H1 (cell line): ENCODE measurements at regions not wholly inside any gene's neighbourhood (a gene's known extent, or its start where the extent isn't known, plus 50 kb on each side); places are given as distances from the start of the nearest gene placed in this dataset.

Experiments used
- CBX5 ChIP-seq: fragments of 300-800, 300-1000 bp; sonication (generic); IDR thresholded peaks from 2 replicates; pipeline ENCODE4 v1.7.1; 2016; ENCODE audit warnings: antibody characterized with exemption, low read length, low read depth
- CREB1 ChIP-seq: IDR thresholded peaks from 2 replicates; pipeline ENCODE4 v1.6.1; 2012; ENCODE audit warnings: inconsistent platforms
- EP300 ChIP-seq, 2 experiments: IDR thresholded peaks; 1 replicate in 1 of 2; 2 replicates in 1 of 2; pipeline ENCODE4 v1.6.1; 2011 to 2012; ENCODE audit warnings: low read depth in 2 of 2, low read length in 2 of 2, mild to moderate bottlenecking in 2 of 2, borderline replicate concordance in 1 of 2, inconsistent platforms in 1 of 2, moderate library complexity in 1 of 2
- RFX5 ChIP-seq: IDR thresholded peaks from 2 replicates; pipeline ENCODE4 v1.6.1; 2011; ENCODE audit warnings: low read depth, low read length, improper control_type of control experiment, borderline replicate concordance
- TAF7 ChIP-seq: optimal IDR thresholded peaks from 2 replicates; pipeline ENCODE3; 2011; ENCODE audit warnings: low read depth, mild to moderate bottlenecking, inconsistent platforms, low read length, moderate library complexity, borderline replicate concordance
- TF ChIP-seq, protein P1 (sequence below): fragments of 300-600 bp; sonication (generic); IDR thresholded peaks from 2 replicates; pipeline ENCODE4 v1.7.1; 2012; ENCODE audit warnings: low read length, moderate library complexity, mild to moderate bottlenecking, inconsistent platforms; ENCODE audit not compliant: insufficient replicate concordance

DNA sequence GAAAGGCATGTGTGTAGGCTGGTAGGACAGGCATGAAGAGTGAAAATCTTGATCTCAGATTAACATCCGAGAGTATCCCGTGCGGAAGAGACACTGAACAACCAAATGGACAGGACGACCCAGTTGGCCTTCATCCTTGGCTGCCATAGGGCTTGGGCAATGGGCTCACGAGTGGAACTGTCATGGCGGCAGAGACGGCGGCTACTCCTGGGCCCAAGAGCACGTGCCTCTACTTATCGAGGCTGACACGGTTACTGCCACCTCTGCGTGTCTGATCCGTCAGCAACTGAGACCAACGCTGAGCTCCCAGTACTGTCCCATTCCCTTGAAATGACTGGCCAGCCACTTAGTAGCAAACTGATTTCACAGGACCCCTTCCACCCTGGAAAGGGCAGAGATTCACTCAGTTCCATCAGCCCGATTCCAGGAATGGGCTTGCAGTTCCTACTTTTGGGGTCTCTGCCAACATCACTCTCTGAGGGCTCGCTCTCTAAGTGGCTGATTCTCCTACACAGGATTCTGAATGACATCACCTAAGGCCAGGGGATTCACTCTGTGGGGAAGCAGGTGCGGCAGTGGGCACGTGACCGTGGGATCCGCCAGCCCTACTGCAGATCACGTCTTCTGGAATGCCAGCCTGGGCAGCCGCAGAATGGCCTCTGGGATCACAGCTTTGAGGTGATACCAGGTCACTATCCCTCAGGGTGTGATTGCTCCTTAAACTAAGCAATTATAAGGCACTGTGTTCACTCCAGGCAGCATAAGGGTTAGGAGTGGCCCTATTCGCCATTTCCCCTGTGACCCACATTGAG, 97.8 kb downstream of the RPS6KA4 start (continued):
- TF ChIP-seq, protein P1, sequence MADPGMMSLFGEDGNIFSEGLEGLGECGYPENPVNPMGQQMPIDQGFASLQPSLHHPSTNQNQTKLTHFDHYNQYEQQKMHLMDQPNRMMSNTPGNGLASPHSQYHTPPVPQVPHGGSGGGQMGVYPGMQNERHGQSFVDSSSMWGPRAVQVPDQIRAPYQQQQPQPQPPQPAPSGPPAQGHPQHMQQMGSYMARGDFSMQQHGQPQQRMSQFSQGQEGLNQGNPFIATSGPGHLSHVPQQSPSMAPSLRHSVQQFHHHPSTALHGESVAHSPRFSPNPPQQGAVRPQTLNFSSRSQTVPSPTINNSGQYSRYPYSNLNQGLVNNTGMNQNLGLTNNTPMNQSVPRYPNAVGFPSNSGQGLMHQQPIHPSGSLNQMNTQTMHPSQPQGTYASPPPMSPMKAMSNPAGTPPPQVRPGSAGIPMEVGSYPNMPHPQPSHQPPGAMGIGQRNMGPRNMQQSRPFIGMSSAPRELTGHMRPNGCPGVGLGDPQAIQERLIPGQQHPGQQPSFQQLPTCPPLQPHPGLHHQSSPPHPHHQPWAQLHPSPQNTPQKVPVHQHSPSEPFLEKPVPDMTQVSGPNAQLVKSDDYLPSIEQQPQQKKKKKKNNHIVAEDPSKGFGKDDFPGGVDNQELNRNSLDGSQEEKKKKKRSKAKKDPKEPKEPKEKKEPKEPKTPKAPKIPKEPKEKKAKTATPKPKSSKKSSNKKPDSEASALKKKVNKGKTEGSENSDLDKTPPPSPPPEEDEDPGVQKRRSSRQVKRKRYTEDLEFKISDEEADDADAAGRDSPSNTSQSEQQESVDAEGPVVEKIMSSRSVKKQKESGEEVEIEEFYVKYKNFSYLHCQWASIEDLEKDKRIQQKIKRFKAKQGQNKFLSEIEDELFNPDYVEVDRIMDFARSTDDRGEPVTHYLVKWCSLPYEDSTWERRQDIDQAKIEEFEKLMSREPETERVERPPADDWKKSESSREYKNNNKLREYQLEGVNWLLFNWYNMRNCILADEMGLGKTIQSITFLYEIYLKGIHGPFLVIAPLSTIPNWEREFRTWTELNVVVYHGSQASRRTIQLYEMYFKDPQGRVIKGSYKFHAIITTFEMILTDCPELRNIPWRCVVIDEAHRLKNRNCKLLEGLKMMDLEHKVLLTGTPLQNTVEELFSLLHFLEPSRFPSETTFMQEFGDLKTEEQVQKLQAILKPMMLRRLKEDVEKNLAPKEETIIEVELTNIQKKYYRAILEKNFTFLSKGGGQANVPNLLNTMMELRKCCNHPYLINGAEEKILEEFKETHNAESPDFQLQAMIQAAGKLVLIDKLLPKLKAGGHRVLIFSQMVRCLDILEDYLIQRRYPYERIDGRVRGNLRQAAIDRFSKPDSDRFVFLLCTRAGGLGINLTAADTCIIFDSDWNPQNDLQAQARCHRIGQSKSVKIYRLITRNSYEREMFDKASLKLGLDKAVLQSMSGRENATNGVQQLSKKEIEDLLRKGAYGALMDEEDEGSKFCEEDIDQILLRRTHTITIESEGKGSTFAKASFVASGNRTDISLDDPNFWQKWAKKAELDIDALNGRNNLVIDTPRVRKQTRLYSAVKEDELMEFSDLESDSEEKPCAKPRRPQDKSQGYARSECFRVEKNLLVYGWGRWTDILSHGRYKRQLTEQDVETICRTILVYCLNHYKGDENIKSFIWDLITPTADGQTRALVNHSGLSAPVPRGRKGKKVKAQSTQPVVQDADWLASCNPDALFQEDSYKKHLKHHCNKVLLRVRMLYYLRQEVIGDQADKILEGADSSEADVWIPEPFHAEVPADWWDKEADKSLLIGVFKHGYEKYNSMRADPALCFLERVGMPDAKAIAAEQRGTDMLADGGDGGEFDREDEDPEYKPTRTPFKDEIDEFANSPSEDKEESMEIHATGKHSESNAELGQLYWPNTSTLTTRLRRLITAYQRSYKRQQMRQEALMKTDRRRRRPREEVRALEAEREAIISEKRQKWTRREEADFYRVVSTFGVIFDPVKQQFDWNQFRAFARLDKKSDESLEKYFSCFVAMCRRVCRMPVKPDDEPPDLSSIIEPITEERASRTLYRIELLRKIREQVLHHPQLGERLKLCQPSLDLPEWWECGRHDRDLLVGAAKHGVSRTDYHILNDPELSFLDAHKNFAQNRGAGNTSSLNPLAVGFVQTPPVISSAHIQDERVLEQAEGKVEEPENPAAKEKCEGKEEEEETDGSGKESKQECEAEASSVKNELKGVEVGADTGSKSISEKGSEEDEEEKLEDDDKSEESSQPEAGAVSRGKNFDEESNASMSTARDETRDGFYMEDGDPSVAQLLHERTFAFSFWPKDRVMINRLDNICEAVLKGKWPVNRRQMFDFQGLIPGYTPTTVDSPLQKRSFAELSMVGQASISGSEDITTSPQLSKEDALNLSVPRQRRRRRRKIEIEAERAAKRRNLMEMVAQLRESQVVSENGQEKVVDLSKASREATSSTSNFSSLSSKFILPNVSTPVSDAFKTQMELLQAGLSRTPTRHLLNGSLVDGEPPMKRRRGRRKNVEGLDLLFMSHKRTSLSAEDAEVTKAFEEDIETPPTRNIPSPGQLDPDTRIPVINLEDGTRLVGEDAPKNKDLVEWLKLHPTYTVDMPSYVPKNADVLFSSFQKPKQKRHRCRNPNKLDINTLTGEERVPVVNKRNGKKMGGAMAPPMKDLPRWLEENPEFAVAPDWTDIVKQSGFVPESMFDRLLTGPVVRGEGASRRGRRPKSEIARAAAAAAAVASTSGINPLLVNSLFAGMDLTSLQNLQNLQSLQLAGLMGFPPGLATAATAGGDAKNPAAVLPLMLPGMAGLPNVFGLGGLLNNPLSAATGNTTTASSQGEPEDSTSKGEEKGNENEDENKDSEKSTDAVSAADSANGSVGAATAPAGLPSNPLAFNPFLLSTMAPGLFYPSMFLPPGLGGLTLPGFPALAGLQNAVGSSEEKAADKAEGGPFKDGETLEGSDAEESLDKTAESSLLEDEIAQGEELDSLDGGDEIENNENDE, result no peak
- TF ChIP-seq EP300 (IDR thresholded peaks at IDR 0.05; ENCODE audit: borderline replicate concordance in 1 of 2, low read depth in 2 of 2, low read length in 2 of 2), result no peak
- TF ChIP-seq CBX5, result no peak
- no peak for TF ChIP-seq TAF7
- no peak for TF ChIP-seq CREB1
- TF ChIP-seq RFX5, result no peak
